ENCODE measurements at regions not wholly inside any gene's neighbourhood (a gene's known extent, or its start where the extent isn't known, plus 50 kb on each side); places are given as distances from the start of the nearest gene placed in this dataset.

GRCh38 chr6:16903470-16903869 lies 142.2 kb upstream of the ATXN1 start:
- Mint-ChIP-seq H3K36me3 (ENCODE audit: unreplicated experiment) (no peaks in the 10 kb centered on the region), H3K27me3 (ENCODE audit: unreplicated experiment) (peaks cover 4% of the 10 kb centered on the region), H3K27ac (ENCODE audit: unreplicated experiment) (no peak overlapping the region), H3K4me1 (ENCODE audit: unreplicated experiment) (peaks cover 18% of the 10 kb centered on the region), H3K9me3 (ENCODE audit: unreplicated experiment) (no peaks in the 10 kb centered on the region), H3K4me3 (ENCODE audit: unreplicated experiment) (no peak overlapping the region)
- no peak for TF ChIP-seq CTCF (IDR thresholded peaks at IDR 0.05)
- DNase-seq (ENCODE audit: extremely low spot score, unreplicated experiment): no peak

- peaks cover 4% of the 10 kb centered on the region for H3K27me3 Mint-ChIP-seq (ENCODE audit: unreplicated experiment)
- no peaks in the 10 kb centered on the region for H3K36me3 Mint-ChIP-seq (ENCODE audit: unreplicated experiment)
- TF ChIP-seq CTCF (IDR thresholded peaks at IDR 0.05): no peak
- H3K4me1 Mint-ChIP-seq (ENCODE audit: unreplicated experiment): peaks cover 18% of the 10 kb centered on the region
- no peak overlapping the region for H3K4me3 Mint-ChIP-seq (ENCODE audit: unreplicated experiment)
- no peak for DNase-seq (ENCODE audit: extremely low spot score, unreplicated experiment)
- H3K9me3 Mint-ChIP-seq (ENCODE audit: unreplicated experiment): no peaks in the 10 kb centered on the region
- H3K27ac Mint-ChIP-seq (ENCODE audit: unreplicated experiment): no peak overlapping the region
Observed at GRCh38 chr6:16902502-16902901, 141.2 kb upstream of the ATXN1 start.

DNA sequence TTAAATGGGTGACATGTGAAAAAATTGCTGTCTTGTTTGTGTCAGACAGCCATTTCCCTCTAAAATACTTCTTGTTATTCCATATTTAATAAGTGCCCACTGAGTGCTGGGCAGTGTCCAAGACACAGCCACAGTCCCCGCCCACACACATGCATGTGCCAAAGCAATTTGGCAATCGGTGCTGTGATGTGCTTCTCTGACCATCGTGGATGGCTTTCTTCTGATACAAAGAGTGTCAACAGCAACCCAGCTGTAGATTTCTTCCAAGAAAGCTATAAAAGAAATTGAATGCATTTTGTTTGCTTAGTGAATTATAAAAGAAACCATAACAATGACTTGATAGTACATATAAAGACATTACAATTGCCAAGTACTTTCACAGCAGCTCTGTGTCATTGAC lies 140.5 kb upstream of the ATXN1 start:
- TF ChIP-seq CTCF (IDR thresholded peaks at IDR 0.05): no peak
- Mint-ChIP-seq H3K36me3 (ENCODE audit: unreplicated experiment) (no peaks in the 10 kb centered on the region), H3K4me3 (ENCODE audit: unreplicated experiment) (no peak overlapping the region), H3K9me3 (ENCODE audit: unreplicated experiment) (no peaks in the 10 kb centered on the region), H3K27ac (ENCODE audit: unreplicated experiment) (no peak overlapping the region), H3K4me1 (ENCODE audit: unreplicated experiment) (peaks cover 18% of the 10 kb centered on the region), H3K27me3 (ENCODE audit: unreplicated experiment) (peaks cover 4% of the 10 kb centered on the region)
- DNase-seq (ENCODE audit: extremely low spot score, unreplicated experiment): no peak

- H3K36me3 Mint-ChIP-seq (ENCODE audit: unreplicated experiment): no peaks in the 10 kb centered on the region
- H3K9me3 Mint-ChIP-seq (ENCODE audit: unreplicated experiment): no peaks in the 10 kb centered on the region
- H3K4me3 Mint-ChIP-seq (ENCODE audit: unreplicated experiment): no peak overlapping the region
- peaks cover under 1% of the 10 kb centered on the region for H3K27me3 Mint-ChIP-seq (ENCODE audit: unreplicated experiment)
- peaks cover 18% of the 10 kb centered on the region for H3K4me1 Mint-ChIP-seq (ENCODE audit: unreplicated experiment)
- TF ChIP-seq CTCF (IDR thresholded peaks at IDR 0.05): no peak
- no peak overlapping the region for H3K27ac Mint-ChIP-seq (ENCODE audit: unreplicated experiment)
- DNase-seq (ENCODE audit: extremely low spot score, unreplicated experiment): no peak
Observed at GRCh38 chr6:16901306-16901705, 140.0 kb upstream of the ATXN1 start.

- peaks cover under 1% of the 10 kb centered on the region for H3K36me3 Mint-ChIP-seq (ENCODE audit: unreplicated experiment)
- no peaks in the 10 kb centered on the region for H3K27me3 Mint-ChIP-seq (ENCODE audit: unreplicated experiment)
- no peak overlapping the region for H3K27ac Mint-ChIP-seq (ENCODE audit: unreplicated experiment)
- TF ChIP-seq CTCF (IDR thresholded peaks at IDR 0.05): no peak
- H3K4me1 Mint-ChIP-seq (ENCODE audit: unreplicated experiment): peaks cover 18% of the 10 kb centered on the region
- DNase-seq (ENCODE audit: extremely low spot score, unreplicated experiment): no peak
- H3K4me3 Mint-ChIP-seq (ENCODE audit: unreplicated experiment): no peak overlapping the region
- peaks cover 5% of the 10 kb centered on the region for H3K9me3 Mint-ChIP-seq (ENCODE audit: unreplicated experiment)
Observed at GRCh38 chr6:16898640-16899396, 137.6 kb upstream of the ATXN1 start.
